ENCODE measurements at regions not wholly inside any gene's neighbourhood (a gene's known extent, or its start where the extent isn't known, plus 50 kb on each side); places are given as distances from the start of the nearest gene placed in this dataset.

GRCh38 chr4:42262701-42263490, 110.4 kb upstream of the BEND4 start:
- Histone ChIP-seq H3K4me3 (no peak overlapping the region), H3K27ac (replicated peaks in 1 of 4) (no peak overlapping the region), H3K27me3 (no peaks in the 10 kb centered on the region), H3K9me3 (no peaks in the 10 kb centered on the region), H3K4me1 (no peaks in the 10 kb centered on the region), H3K36me3 (no peaks in the 10 kb centered on the region)
- TF ChIP-seq CTCF (IDR thresholded peaks at IDR 0.05) (no peak), EP300 (IDR thresholded peaks at IDR 0.05) (no peak), POLR2A (IDR thresholded peaks at IDR 0.05; ENCODE audit: low read depth) (no peak), POLR2AphosphoS5 (IDR thresholded peaks at IDR 0.05) (no peak)
- intact Hi-C loops (cut with DNase I) = no loop called here
- DNase-seq (ENCODE audit: extremely low spot score) = no peak
- WGBS = 65% methylated on average over 8 of the region's 8 CpGs

GRCh38 chr4:42265782-42266602, 113.5 kb upstream of the BEND4 start:
- WGBS = 91% methylated on average over 11 of the region's 20 CpGs
- Histone ChIP-seq H3K4me1 (no peaks in the 10 kb centered on the region), H3K27me3 (no peaks in the 10 kb centered on the region), H3K27ac (replicated peaks in 1 of 4) (no peak overlapping the region), H3K36me3 (no peaks in the 10 kb centered on the region), H3K9me3 (no peaks in the 10 kb centered on the region), H3K4me3 (no peak overlapping the region)
- no peak for DNase-seq (ENCODE audit: extremely low spot score)
- no peak for TF ChIP-seq CTCF (IDR thresholded peaks at IDR 0.05)
- TF ChIP-seq POLR2AphosphoS5 (IDR thresholded peaks at IDR 0.05) = no peak
- TF ChIP-seq EP300 (IDR thresholded peaks at IDR 0.05) = no peak
- intact Hi-C loops (cut with DNase I) = no loop called here

GRCh38 chr4:42267724-42268123, 115.3 kb upstream of the BEND4 start:
- intact Hi-C loops (cut with DNase I) = no loop called here
- no peak overlapping the region for H3K4me3 ChIP-seq
- H3K27me3 ChIP-seq = no peaks in the 10 kb centered on the region
- no peaks in the 10 kb centered on the region for H3K36me3 ChIP-seq
- no peak for TF ChIP-seq EP300 (IDR thresholded peaks at IDR 0.05)
- WGBS = 89% methylated on average over 3 of the region's 3 CpGs
- no peaks in the 10 kb centered on the region for H3K4me1 ChIP-seq
- H3K9me3 ChIP-seq = no peaks in the 10 kb centered on the region
- no peak overlapping the region for H3K27ac ChIP-seq (replicated peaks in 1 of 4)
- DNase-seq (ENCODE audit: extremely low spot score) = no peak

- Histone ChIP-seq H3K4me1 (no peaks in the 10 kb centered on the region), H3K27ac (replicated peaks in 1 of 4) (no peak overlapping the region), H3K4me3 (no peak overlapping the region), H3K27me3 (no peaks in the 10 kb centered on the region), H3K36me3 (no peaks in the 10 kb centered on the region), H3K9me3 (no peaks in the 10 kb centered on the region)
- no peak for TF ChIP-seq CTCF (IDR thresholded peaks at IDR 0.05)
- 66% methylated on average over 2 of the region's 2 CpGs for WGBS
- DNase-seq (ENCODE audit: extremely low spot score) = no peak
- intact Hi-C loops (cut with DNase I) = no loop called here
Observed at GRCh38 chr4:42268824-42269223, 116.4 kb upstream of the BEND4 start.

GRCh38 chr4:42271096-42271495, 118.6 kb upstream of the BEND4 start:
- Histone ChIP-seq H3K4me1 (no peaks in the 10 kb centered on the region), H3K27ac (replicated peaks in 1 of 4) (no peak overlapping the region), H3K36me3 (no peaks in the 10 kb centered on the region), H3K27me3 (no peaks in the 10 kb centered on the region), H3K4me3 (no peak overlapping the region), H3K9me3 (no peaks in the 10 kb centered on the region)
- TF ChIP-seq POLR2A (IDR thresholded peaks at IDR 0.05; ENCODE audit: low read depth) (no peak), EP300 (IDR thresholded peaks at IDR 0.05) (no peak), POLR2AphosphoS5 (IDR thresholded peaks at IDR 0.05) (no peak), CTCF (IDR thresholded peaks at IDR 0.05) (no peak)
- 88% methylated on average over 3 of the region's 3 CpGs for WGBS
- intact Hi-C loops (cut with DNase I) = no loop called here
- DNase-seq (ENCODE audit: extremely low spot score) = no peak
